ENCODE measurements at regions not wholly inside any gene's neighbourhood (a gene's known extent, or its start where the extent isn't known, plus 50 kb on each side); places are given as distances from the start of the nearest gene placed in this dataset.
"Not testable (repeated sequence)": the region's sequence is repeated elsewhere in the genome, so short reads cannot be mapped to it uniquely, and the experiment has no call there.

DNA sequence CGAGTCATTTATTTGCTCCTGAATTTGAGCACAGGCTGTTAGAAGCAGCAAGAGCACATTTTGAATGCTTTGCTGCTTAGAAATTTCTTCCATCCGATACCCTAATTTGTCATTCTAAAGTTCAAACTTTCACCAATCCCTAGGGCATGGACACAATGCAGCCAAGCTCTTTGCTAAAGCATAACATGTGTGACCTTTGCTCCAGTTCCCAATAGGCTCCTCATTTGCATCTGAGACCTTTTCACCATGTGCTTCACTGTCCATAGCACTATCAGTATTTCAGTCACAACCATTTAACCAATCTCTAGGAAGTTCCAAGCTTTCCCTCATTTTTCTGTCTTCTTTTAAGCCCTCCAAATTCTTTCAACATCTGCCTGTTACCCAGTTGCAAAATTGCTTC is 1333.1 kb downstream of the SI start:
- no peaks in the 10 kb centered on the region for H3K36me3 ChIP-seq (replicated peaks; ENCODE audit: control insufficient read depth, insufficient read depth, low read length)
- no peak overlapping the region for H3K4me3 ChIP-seq (ENCODE audit: insufficient read depth, low read depth, low read length)
- no peaks in the 10 kb centered on the region for H3K27me3 ChIP-seq (ENCODE audit: control insufficient read depth, insufficient read depth, low read length)
- DNase-seq, result no peak

DNA sequence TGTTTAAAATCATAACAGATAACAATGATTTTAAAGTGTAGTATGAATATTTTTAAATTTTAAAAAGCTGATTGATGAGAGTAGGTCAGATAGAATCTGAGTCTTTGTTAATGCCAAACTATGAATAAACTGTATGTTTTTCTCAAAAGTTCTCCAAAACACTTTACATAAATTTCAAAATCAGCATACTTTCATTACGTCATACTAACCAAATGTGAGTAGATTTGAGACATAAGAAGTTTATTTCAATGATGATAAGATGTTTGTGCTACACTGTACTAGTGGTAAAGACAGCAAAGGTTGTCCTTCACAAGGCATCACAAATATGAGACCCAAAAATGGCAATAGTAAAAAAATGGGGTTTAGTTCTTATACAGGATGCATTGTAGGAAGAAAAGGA is 1342.9 kb downstream of the SI start:
- Histone ChIP-seq H3K27me3 (ENCODE audit: control insufficient read depth, insufficient read depth, low read length) (no peaks in the 10 kb centered on the region), H3K36me3 (replicated peaks; ENCODE audit: control insufficient read depth, insufficient read depth, low read length) (no peaks in the 10 kb centered on the region), H3K4me3 (ENCODE audit: insufficient read depth, low read depth, low read length) (no peak overlapping the region)
- DNase-seq, result no peak

DNA sequence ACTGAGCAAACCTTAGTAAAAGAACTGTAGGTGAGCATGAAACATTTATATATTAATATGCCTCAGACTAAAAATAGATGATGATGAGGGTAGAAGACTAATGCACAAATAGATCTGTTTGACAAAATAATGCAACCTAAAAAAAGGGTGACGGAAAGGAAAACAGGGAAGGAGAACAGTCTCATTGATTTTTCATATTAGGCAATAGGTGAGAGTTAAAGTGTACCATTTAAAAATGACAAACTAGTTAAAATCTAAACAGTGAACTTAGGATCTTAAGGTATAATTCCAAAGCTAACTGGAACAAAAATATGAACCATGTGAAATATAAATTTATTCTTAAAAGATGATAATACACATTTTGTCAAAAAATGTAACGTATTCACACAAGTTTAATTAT is 1347.6 kb downstream of the SI start:
- no peak overlapping the region for H3K4me3 ChIP-seq (ENCODE audit: insufficient read depth, low read depth, low read length)
- no peaks in the 10 kb centered on the region for H3K36me3 ChIP-seq (replicated peaks; ENCODE audit: control insufficient read depth, insufficient read depth, low read length)
- DNase-seq, result no peak
- H3K27me3 ChIP-seq (ENCODE audit: control insufficient read depth, insufficient read depth, low read length), result no peaks in the 10 kb centered on the region

DNA sequence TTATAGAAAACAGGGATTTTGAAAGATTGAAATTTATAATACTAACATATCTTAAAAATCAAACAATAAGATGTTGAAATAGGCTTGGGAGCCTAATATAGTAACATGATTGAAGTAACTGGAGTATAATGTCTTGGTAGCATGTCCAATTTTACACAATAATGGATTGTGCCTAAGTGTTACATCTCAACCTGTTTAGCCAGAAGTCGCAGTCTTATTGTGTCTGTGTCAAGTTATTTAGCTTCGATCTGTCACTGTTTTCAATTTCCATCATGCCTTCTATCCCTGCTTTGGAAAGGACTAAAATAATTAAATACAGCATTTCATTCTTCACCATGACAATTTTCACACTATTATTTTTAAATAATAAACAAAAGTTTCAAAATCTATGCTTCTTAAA is 1352.2 kb downstream of the SI start:
- Histone ChIP-seq H3K27me3 (ENCODE audit: control insufficient read depth, insufficient read depth, low read length) (no peaks in the 10 kb centered on the region), H3K4me3 (ENCODE audit: insufficient read depth, low read depth, low read length) (no peak overlapping the region), H3K36me3 (replicated peaks; ENCODE audit: control insufficient read depth, insufficient read depth, low read length) (no peaks in the 10 kb centered on the region)
- DNase-seq, result no peak

DNA sequence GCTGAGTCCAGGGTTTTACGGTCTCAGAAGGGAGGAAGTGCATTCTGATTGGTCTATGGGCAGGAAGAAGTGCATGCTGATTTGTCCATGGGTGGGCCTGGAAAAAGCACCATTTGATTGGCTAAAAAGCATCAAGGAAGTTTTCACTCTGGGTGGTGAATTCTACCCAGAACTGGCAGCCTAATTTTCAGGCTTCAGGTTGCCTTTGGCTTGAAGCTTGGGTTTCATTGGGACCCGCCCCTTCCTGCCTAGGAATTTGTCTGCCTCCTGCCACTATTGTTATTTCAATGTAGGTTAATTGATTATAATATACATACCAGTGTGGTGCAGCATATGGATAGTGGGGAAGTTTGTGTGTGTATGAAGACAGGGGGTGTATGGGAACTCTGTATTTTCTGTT is 1355.9 kb downstream of the SI start:
- no peaks in the 10 kb centered on the region for H3K27me3 ChIP-seq (ENCODE audit: control insufficient read depth, insufficient read depth, low read length)
- no peaks in the 10 kb centered on the region for H3K36me3 ChIP-seq (replicated peaks; ENCODE audit: control insufficient read depth, insufficient read depth, low read length)
- H3K4me3 ChIP-seq (ENCODE audit: insufficient read depth, low read depth, low read length), result no peak overlapping the region
- peak; percentile 4 for DNase-seq

DNA sequence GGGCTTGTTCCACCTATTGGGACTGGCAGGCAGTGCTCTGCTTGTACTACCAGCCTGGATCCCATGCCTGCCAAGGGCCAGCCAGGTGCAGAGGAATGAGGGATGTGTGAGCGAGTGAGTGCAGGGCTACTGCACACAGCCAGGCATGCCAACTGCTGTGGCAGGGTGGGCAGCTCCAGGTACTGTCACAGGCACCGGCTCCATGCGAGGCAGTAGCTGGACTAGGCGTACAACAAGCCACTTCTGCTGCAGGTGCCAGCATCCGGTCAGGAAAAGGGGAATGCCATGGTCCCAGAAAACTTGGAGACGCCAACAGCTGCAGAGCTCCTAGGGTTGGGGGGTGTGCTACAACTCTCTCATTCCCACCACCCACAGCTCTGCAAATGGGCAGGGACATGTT is 1356.7 kb downstream of the SI start:
- no peak for DNase-seq
- no peaks in the 10 kb centered on the region for H3K27me3 ChIP-seq (ENCODE audit: control insufficient read depth, insufficient read depth, low read length)
- H3K36me3 ChIP-seq (replicated peaks; ENCODE audit: control insufficient read depth, insufficient read depth, low read length), result no peaks in the 10 kb centered on the region
- H3K4me3 ChIP-seq (ENCODE audit: insufficient read depth, low read depth, low read length), result no peak overlapping the region

DNA sequence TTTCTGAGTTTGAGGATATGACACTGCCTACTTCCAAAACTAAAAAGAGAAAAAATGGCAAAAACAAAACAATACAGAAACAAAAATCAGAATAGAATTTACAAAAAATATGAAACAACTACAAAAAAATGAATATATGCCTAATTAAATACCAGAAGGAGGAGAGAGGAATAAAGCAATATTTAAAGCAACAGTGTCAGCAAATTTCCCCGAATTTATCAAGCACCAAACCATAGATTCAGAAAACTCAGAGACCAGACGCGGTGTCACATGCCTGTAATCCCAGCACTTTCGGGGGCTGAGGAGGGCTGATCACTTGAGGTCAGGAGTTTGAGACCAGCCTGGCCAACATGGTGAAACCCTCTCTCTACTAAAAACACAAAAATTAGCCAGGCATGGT is 1360.9 kb downstream of the SI start:
- no peaks in the 10 kb centered on the region for H3K27me3 ChIP-seq (ENCODE audit: control insufficient read depth, insufficient read depth, low read length)
- H3K36me3 ChIP-seq (replicated peaks; ENCODE audit: control insufficient read depth, insufficient read depth, low read length), result no peaks in the 10 kb centered on the region

GRCh38 chr3:163708428-163708827 is 1369.9 kb downstream of the SI start:
- DNase-seq, result no peak
- Histone ChIP-seq H3K27me3 (ENCODE audit: control insufficient read depth, insufficient read depth, low read length) (no peaks in the 10 kb centered on the region), H3K36me3 (replicated peaks; ENCODE audit: control insufficient read depth, insufficient read depth, low read length) (no peaks in the 10 kb centered on the region), H3K4me3 (ENCODE audit: insufficient read depth, low read depth, low read length) (no peak overlapping the region)

More for the DNA sequence above, 1360.9 kb downstream of the SI start:
- H3K4me3 ChIP-seq (ENCODE audit: insufficient read depth, low read depth, low read length), result no peak overlapping the region
- DNase-seq, result no peak

- DNase-seq, result no peak
- Histone ChIP-seq H3K27me3 (ENCODE audit: control insufficient read depth, insufficient read depth, low read length) (no peaks in the 10 kb centered on the region), H3K4me3 (ENCODE audit: insufficient read depth, low read depth, low read length) (no peak overlapping the region), H3K36me3 (replicated peaks; ENCODE audit: control insufficient read depth, insufficient read depth, low read length) (no peaks in the 10 kb centered on the region)
Measured at GRCh38 chr3:163707659-163708058, 1370.6 kb downstream of the SI start.

GRCh38 chr3:163698221-163698620 is 1380.1 kb downstream of the SI start:
- H3K4me3 ChIP-seq (ENCODE audit: insufficient read depth, low read depth, low read length); H3K36me3 ChIP-seq (replicated peaks; ENCODE audit: control insufficient read depth, insufficient read depth, low read length); DNase-seq: not testable (repeated sequence)

DNA sequence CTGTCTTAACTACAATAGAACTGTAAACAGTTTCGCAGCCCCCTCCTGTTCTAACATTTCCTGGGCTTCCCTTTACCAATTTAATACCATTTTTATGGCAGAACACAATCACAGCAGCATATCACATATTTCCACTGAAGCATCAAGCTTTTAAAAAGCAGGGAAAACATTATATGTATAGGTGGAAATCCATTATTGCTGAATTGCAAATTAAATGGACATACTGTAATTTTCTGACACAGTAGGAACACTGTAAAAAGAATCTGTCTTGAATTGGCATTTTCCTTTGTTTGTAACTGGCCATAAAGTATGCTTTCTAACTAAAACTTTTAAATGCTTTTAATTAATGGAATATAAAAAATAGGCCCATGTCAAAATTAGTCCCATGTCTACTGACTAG is 1385.8 kb downstream of the SI start:
- DNase-seq, result no peak

More at GRCh38 chr3:163698221-163698620, 1380.1 kb downstream of the SI start:
- H3K27me3 ChIP-seq (ENCODE audit: control insufficient read depth, insufficient read depth, low read length), result not testable (repeated sequence)

DNA sequence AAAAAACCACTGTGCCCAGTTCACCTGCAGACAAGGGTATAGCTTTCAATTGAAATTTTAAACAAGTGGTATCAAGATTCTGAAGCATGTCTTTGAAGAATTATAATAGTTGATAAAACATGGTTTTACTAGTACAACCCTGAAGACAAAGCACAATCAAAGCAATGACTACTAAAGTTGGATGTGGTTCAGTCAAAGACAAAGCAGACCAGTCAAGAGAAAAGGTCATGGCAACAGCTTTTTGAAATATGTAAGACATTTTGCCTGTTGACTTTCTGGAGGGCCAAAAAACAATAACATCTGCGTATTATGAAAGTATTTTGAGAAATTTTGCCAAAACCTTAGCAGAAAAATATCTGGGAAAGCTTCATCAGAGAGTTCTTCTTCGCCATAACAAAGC is 1393.6 kb downstream of the SI start:
- Histone ChIP-seq H3K36me3 (replicated peaks; ENCODE audit: control insufficient read depth, insufficient read depth, low read length) (no peaks in the 10 kb centered on the region), H3K4me3 (ENCODE audit: insufficient read depth, low read depth, low read length) (no peak overlapping the region), H3K27me3 (ENCODE audit: control insufficient read depth, insufficient read depth, low read length) (no peaks in the 10 kb centered on the region)
- no peak for DNase-seq

More for the DNA sequence above, 1385.8 kb downstream of the SI start:
- H3K36me3 ChIP-seq (replicated peaks; ENCODE audit: control insufficient read depth, insufficient read depth, low read length), result no peaks in the 10 kb centered on the region
- no peak overlapping the region for H3K4me3 ChIP-seq (ENCODE audit: insufficient read depth, low read depth, low read length)
- no peaks in the 10 kb centered on the region for H3K27me3 ChIP-seq (ENCODE audit: control insufficient read depth, insufficient read depth, low read length)

DNA sequence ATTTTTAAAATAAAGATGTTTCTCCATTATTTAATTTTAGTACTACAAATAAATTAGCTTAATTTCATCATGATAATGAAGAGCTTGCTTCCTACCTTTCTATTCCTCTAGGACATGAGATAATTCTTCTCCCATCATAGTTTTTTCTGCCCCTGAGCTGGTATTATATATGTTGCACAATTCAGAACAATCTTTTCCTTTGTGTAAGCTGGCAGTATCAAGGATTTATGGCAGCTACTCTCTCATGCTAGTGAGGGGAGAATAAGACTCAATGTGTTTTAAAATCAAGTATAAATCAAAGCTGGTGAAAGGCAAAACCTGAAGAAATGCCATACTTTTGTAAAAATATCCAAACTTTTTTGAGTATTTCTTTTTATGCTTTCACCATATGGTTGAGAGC is 1405.3 kb downstream of the SI start:
- Histone ChIP-seq H3K36me3 (replicated peaks; ENCODE audit: control insufficient read depth, insufficient read depth, low read length) (no peaks in the 10 kb centered on the region), H3K27me3 (ENCODE audit: control insufficient read depth, insufficient read depth, low read length) (no peaks in the 10 kb centered on the region), H3K4me3 (ENCODE audit: insufficient read depth, low read depth, low read length) (no peak overlapping the region)
- DNase-seq, result no peak

GRCh38 chr3:163671201-163671600 is 1407.1 kb downstream of the SI start:
- Histone ChIP-seq H3K27me3 (ENCODE audit: control insufficient read depth, insufficient read depth, low read length) (no peaks in the 10 kb centered on the region), H3K4me3 (ENCODE audit: insufficient read depth, low read depth, low read length) (no peak overlapping the region), H3K36me3 (replicated peaks; ENCODE audit: control insufficient read depth, insufficient read depth, low read length) (no peaks in the 10 kb centered on the region)
- no peak for DNase-seq

- H3K27me3 ChIP-seq (ENCODE audit: control insufficient read depth, insufficient read depth, low read length), result no peaks in the 10 kb centered on the region
- no peak overlapping the region for H3K4me3 ChIP-seq (ENCODE audit: insufficient read depth, low read depth, low read length)
- DNase-seq, result no peak
- H3K36me3 ChIP-seq (replicated peaks; ENCODE audit: control insufficient read depth, insufficient read depth, low read length), result no peaks in the 10 kb centered on the region
Measured at GRCh38 chr3:163664466-163664865, 1413.8 kb downstream of the SI start.

GRCh38 chr3:163657088-163657487 is 1421.2 kb downstream of the SI start:
- Histone ChIP-seq H3K27me3 (ENCODE audit: control insufficient read depth, insufficient read depth, low read length) (no peaks in the 10 kb centered on the region), H3K4me3 (ENCODE audit: insufficient read depth, low read depth, low read length) (no peak overlapping the region), H3K36me3 (replicated peaks; ENCODE audit: control insufficient read depth, insufficient read depth, low read length) (no peaks in the 10 kb centered on the region)
- DNase-seq, result no peak
